ENCODE measurements at regions not wholly inside any gene's neighbourhood (a gene's known extent, or its start where the extent isn't known, plus 50 kb on each side); places are given as distances from the start of the nearest gene placed in this dataset.
"Not testable (repeated sequence)": the region's sequence is repeated elsewhere in the genome, so short reads cannot be mapped to it uniquely, and the experiment has no call there.

GRCh38 chr4:28811025-28811424, 1909.1 kb upstream of the PCDH7 start:
- DNase-seq: no peak

GRCh38 chr4:28822163-28822562, 1898.0 kb upstream of the PCDH7 start:
- no peak for DNase-seq

DNA sequence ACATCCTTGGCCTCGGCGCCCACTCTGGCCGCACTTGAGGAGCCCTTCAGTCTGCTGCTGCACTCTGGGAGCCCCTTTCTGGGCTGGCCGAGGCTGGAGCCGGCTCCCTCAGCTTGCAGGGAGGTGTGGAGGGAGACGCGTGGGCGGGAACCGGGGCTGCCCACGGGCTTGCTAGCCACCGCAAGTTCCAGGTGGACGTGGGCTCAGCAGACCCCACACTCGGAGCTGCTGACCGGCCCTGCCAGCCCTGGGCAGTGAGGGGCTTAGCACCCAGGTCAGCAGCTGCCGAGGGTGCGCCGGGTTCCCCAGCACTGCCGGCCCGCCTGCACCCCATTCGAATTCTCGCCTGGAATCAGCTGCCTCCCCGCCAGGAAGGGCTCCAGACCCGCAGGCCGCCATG, 1892.3 kb upstream of the PCDH7 start:
- no peak for DNase-seq

DNA sequence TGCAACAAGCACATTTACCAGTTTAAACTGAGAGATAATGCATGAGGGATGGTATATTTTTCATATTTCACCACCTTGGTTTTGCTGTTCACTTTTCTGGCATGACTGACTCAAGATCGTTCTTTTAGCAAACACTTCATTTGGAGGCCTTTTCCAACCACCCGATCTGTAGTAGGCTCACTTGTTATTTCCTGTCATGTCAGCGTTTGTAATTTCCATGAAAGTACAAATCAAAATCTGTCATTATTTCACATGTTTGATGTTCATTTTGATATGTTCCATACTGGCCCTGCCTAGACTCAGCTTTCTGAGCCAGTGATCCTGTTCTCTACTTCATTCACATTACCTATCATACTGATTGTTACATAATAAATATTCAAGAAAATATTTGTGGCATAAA, 1888.3 kb upstream of the PCDH7 start:
- no peak for DNase-seq

- DNase-seq: no peak
These were observed 1887.7 kb upstream of the PCDH7 start for GRCh38 chr4:28832444-28832843.

DNA sequence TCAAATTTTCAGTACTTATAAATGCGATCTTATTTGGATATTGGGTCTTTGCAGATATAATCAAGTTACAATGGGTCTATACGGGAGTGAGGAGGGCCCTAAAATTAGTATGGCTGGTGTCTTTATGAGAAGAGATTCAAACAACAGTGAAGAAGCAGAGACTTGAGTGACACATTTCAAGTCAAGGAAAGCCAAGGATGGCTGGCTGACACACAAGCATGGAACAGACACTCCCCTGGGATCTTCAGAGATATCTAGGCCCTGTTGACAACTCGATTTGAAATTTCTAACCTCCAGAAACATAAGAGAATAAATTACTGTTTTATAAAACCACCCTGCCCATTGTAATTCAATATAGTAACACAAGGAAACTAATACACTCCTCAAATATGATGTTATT, 1886.0 kb upstream of the PCDH7 start:
- no peak for DNase-seq

DNA sequence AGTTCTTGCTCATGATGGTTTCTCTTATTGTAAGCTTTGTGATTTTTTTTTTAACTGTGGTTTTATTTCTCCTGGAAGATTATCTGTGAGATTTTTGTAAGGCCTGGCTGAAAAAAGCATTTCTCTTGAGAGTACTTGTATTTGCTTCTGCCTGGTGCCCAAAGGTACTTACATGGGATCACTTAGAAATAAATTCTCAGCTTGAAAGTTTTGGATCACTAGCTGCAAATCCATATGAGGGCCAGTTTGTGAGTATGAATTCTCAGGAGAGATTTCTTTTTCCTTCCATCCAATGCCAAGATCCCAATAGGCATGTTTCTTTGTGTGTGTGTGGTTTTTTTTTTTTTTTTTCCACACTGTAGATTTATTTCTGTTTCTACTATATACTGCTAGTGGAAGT, 1884.7 kb upstream of the PCDH7 start:
- DNase-seq: no peak

DNA sequence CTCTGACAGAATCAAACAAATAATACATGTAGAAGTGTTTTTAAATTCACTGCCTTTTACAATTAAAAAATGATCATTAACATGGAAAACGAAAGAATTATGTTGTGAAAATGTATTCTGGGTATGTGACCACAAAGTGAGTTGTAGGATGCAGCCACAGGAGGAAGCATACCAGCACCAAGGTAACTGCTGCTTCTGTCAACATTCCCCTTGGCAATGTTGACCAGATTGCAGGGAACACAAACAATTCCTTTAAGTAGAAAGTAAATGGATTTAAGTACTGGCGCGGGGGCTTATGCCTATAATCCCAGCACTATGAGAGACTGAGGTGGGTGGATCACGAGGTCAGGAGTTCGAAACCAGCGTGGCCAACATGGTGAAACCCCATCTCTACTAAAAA, 1877.9 kb upstream of the PCDH7 start:
- DNase-seq: no peak

GRCh38 chr4:28845158-28845557, 1875.0 kb upstream of the PCDH7 start:
- no peak for DNase-seq

GRCh38 chr4:28857028-28857427, 1863.1 kb upstream of the PCDH7 start:
- DNase-seq: not testable (repeated sequence)

GRCh38 chr4:28868841-28869240, 1851.3 kb upstream of the PCDH7 start:
- no peak for DNase-seq

DNA sequence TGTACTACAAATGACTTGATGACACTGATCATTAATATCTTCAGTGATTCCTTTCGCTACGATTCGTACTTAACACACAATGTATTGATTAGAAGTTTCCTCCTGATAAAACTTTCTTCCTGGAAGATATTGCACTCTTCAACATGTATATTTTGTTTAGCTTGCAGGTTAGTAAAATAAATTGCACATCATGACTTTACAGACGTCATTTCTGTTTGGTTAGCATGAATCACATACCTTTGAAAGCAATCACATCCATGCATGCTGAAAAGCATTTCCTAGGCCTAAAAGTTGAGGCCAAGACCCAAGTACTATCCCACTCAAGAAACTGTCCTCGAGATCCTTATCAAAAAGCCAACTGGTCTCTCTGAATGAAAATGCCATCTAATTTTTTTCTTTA, 1841.0 kb upstream of the PCDH7 start:
- DNase-seq: no peak

DNA sequence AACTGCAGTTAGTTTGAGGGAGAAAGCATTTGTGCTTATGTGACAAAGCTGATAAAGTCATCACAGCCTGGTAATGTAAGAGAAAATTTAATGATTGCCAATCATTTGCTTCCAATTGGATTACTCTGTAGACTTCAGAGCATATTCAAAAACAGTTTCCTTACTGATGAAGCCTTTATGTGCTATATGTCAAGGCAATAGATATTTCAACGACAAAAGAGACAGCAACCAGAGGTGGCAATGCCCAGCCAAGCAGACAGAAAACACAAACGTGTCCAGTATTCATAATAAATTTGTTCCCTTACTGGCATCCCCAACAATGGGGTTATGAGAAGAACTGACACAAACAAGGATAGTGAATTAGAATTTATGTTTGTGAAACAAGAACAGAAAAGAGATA, 1840.3 kb upstream of the PCDH7 start:
- no peak for DNase-seq

- no peak for DNase-seq
These were observed 1837.0 kb upstream of the PCDH7 start for GRCh38 chr4:28883211-28883610.

DNA sequence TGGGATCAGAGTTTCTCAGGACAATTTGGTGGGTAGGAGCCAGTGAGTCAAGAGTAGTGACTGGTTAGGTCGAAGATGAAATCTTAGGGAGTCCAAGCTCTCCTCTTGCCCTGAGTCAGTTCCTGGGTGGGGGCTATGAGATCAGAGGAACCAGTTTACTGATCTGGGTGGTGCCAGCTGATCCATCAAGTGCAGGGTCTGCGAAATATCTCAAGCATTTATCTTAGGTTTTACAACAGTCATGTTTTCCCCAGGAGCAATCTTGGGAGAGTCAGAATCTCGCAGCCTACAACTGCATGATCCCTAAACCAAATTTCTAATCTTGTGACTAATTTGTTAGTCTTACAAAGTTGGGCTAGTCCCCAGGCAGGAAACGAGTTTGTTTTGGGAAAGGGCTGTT, 1833.2 kb upstream of the PCDH7 start:
- DNase-seq: no peak

- DNase-seq: peak; percentile 2 to 7
These were observed 1829.0 kb upstream of the PCDH7 start for GRCh38 chr4:28890949-28891775.

DNA sequence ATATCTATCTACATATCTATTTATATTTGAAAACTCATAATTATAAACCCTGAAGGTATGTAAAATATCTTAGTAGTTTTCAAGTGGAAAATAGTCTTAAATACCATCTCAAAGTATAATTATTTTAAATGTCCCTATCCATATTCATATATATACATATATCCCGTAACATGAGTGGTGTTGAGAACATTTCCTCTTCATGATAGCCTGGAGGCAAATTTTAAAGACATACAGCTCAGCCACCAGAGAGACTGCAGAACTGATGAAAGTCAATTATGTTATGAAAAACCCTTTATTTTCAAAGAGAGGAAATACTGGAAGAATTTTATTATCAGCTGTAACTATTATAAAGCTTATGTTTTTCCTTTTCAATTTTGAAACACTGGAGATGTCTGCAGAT, 1806.7 kb upstream of the PCDH7 start:
- no peak for DNase-seq

DNA sequence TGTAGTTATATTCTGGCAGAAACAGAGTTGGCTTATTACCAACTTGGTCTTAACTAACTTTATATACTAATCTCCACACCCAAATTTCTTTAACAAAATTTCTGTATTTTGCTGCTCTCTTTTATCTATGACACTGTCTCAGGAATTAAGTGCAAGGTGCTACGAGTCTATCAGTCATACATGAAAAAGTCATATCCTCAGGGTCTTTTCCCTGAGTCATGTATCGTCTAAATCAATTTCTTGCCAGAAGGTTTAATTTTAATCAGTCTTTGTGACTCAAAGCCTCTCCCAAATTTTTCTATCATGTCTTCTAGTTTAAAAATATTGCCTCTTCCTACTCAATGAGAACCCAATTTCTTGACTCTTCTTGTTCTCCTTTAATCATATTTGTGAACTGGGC, 1803.6 kb upstream of the PCDH7 start:
- DNase-seq: no peak

- no peak for DNase-seq
These were observed 1801.3 kb upstream of the PCDH7 start for GRCh38 chr4:28918871-28919270.

- no peak for DNase-seq
These were observed 1798.3 kb upstream of the PCDH7 start for GRCh38 chr4:28921886-28922285.

GRCh38 chr4:28926156-28926555, 1794.0 kb upstream of the PCDH7 start:
- no peak for DNase-seq

DNA sequence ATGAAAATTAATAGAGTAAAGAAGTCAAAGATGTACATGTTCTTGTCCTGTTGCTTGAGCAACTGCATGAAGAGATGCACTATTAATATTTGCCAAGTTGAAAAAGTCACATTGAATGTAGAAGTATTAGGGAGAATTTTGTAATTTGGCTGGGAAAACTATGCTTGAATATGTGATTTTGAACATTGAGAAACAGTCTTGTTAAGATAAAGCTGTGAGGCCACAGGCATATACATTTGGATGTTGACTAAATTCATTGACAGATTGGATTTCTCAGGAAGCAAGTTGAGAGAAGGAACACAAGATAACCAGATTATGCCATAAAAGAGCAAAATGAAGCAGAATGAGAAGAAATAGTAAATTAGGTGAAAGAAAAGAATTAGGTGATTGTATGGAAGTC, 1777.5 kb upstream of the PCDH7 start:
- peak; percentile 12 to 27 for DNase-seq

DNA sequence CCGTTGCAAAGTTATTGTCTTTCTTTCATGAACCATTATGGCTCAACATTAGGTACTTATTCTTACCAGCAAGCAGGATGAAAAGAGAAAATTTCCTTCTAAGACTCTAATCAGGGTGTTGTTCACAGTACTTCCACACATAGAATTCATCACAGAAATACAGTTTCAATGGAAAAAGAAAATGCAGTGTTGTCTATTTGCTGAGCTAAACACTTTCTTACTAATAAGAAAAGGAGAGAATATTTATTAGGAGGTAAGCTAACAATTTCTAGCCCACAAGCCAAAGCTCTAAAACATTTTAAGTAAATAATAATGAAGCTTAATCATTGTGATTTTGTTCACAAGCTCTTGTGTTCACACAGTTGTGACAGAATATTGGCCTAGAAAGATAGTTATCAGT, 1772.8 kb upstream of the PCDH7 start:
- DNase-seq: no peak

GRCh38 chr4:28948501-28948900, 1771.7 kb upstream of the PCDH7 start:
- no peak for DNase-seq

Data from right lung (tissue), 2 donors.